K562 (cell line): ENCODE measurements at regions not wholly inside any gene's neighbourhood (a gene's known extent, or its start where the extent isn't known, plus 50 kb on each side); places are given as distances from the start of the nearest gene placed in this dataset.

Experiments
- ATAC-seq: fragments of 200-7000 bp; cut with Tn5 transposase; 3 replicates; pipeline ENCODE4 v1.9.1; 2020; ENCODE audit warnings: moderate library complexity
- BruUV-seq: library from RNA; stranded (reverse); fragments of 400-500 nt; replicated peaks from 2 replicates; lab custom pipeline; 2021; lab: Mats Ljungman, UMichigan
- CTCF ChIA-PET: fragments of 300-600 bp; formaldehyde crosslinking; extraction: SDS; loops from one replicate; lab custom pipeline; 2021; ENCODE audit warnings: low intra/inter-chr PET ratio; lab: Yijun Ruan, JAX
- POLR2A ChIA-PET: fragments of 300-600, 350-650 bp; sonication (Branson Sonifier 250); formaldehyde crosslinking; extraction: SDS; loops from one replicate; lab custom pipeline; 2021; ENCODE audit warnings: antibody characterized with exemption, inconsistent platforms; lab: Yijun Ruan, JAX
- DNase-seq, 4 experiments: peaks; one replicate each; pipeline versions ENCODE4 v3.0.0 to v3.0.0-alpha.2; 2011 to 2018; ENCODE audit warnings: low spot score in 3 of 4, mixed read lengths in 3 of 4; ENCODE audit errors: extremely low read depth in 1 of 4
- FAIRE-seq: peaks from 2 replicates; lab custom pipeline; 2011; peaks lifted over from hg19 to GRCh38; lab: Jason Lieb, UNC
- H2AFZ ChIP-seq: 2 replicates; pipeline ENCODE4 v1.6.0; 2011; ENCODE audit warnings: low read depth, low read length, control low read depth, inconsistent platforms
- H3K27ac ChIP-seq: fragments of 200-600 bp; 3 replicates; pipeline ENCODE4 v1.8.0; 2011; ENCODE audit warnings: low read depth, mild to moderate bottlenecking, control low read depth, inconsistent platforms, low read length, moderate library complexity, mixed read lengths; ENCODE audit errors: extremely low read depth
- H3K27me3 ChIP-seq, 2 experiments: fragments of 300-600 bp in 1 of 2; 2 replicates in 1 of 2; 3 replicates in 1 of 2; pipeline versions ENCODE4 v1.6.0 to v1.8.0; 2011; ENCODE audit warnings: inconsistent platforms in 2 of 2, low read length in 2 of 2, mild to moderate bottlenecking in 1 of 2, mixed read lengths in 1 of 2, moderate library complexity in 1 of 2; ENCODE audit not compliant: control insufficient read depth in 2 of 2, insufficient read depth in 2 of 2
- H3K36me3 ChIP-seq: fragments of 300-600 bp; 3 replicates; pipeline ENCODE4 v1.8.0; 2011; ENCODE audit warnings: mild to moderate bottlenecking, low read length, inconsistent platforms; ENCODE audit not compliant: control insufficient read depth, insufficient read depth
- H3K4me1 ChIP-seq, 2 experiments: fragments of 200-600 bp in 1 of 2; replicated peaks in 1 of 2; 2 replicates in 1 of 2; 3 replicates in 1 of 2; pipeline versions ENCODE4 v1.5.1 to v1.8.0; 2011; ENCODE audit warnings: inconsistent platforms in 2 of 2, low read length in 2 of 2, mild to moderate bottlenecking in 1 of 2, mixed read lengths in 1 of 2, moderate library complexity in 1 of 2; ENCODE audit not compliant: control insufficient read depth in 2 of 2, insufficient read depth in 2 of 2
- H3K4me2 ChIP-seq: 2 replicates; pipeline ENCODE4 v1.6.1; 2011; ENCODE audit warnings: low read length, control low read depth, inconsistent platforms, mixed read lengths; ENCODE audit not compliant: insufficient read depth
- H3K4me3 ChIP-seq: fragments of 200-600 bp; sonication (generic), shearing (Covaris generic); 2 replicates; pipeline ENCODE4 v1.5.1; 2016; ENCODE audit warnings: control low read depth, inconsistent platforms
- H3K79me2 ChIP-seq: fragments of 200-600 bp; 3 replicates; pipeline ENCODE4 v1.8.0; 2011; ENCODE audit warnings: low read length, inconsistent platforms; ENCODE audit not compliant: control insufficient read depth, insufficient read depth
- H3K9ac ChIP-seq, 2 experiments: 2 replicates each; pipeline versions ENCODE4 v1.6.0 to v1.6.1; 2011; ENCODE audit warnings: low read depth in 2 of 2, low read length in 2 of 2, control low read depth in 1 of 2, inconsistent platforms in 1 of 2, mild to moderate bottlenecking in 1 of 2, mixed read lengths in 1 of 2; ENCODE audit not compliant: insufficient read depth in 1 of 2
- H3K9me1 ChIP-seq: one replicate; pipeline ENCODE4 v1.6.0; 2011; ENCODE audit warnings: inconsistent platforms, mild to moderate bottlenecking, low read length, moderate library complexity; ENCODE audit not compliant: control insufficient read depth, insufficient read depth
- H3K9me3 ChIP-seq: replicated peaks from 2 replicates; pipeline ENCODE4 v1.5.1; 2011; ENCODE audit warnings: low read depth, low read length, inconsistent platforms; ENCODE audit not compliant: control insufficient read depth, insufficient read depth
- H4K20me1 ChIP-seq: replicated peaks from 2 replicates; pipeline ENCODE4 v1.6.1; 2011; ENCODE audit warnings: low read length, inconsistent platforms, mixed read lengths; ENCODE audit not compliant: control insufficient read depth, insufficient read depth
- GABPB2 ChIP-seq: fragments of 250-450 bp; sonication (Bioruptor Pico); conservative IDR thresholded peaks from 2 replicates; pipeline ENCODE4 v1.5.1; 2021; ENCODE audit warnings: mild to moderate bottlenecking
- MED1 ChIP-seq: sonication (generic); formaldehyde crosslinking; IDR thresholded peaks from 2 replicates; pipeline ENCODE4 v1.8.1; 2023; ENCODE audit warnings: missing genetic modification reagents, borderline replicate concordance
- MITF ChIP-seq: IDR thresholded peaks from 2 replicates; pipeline ENCODE4 v1.6.1; 2014; ENCODE audit warnings: antibody characterized with exemption
- NR2C2 ChIP-seq, 2 experiments: fragments of 200-800 bp in 1 of 2; sonication (Bioruptor generic) in 1 of 2; sonication (generic) in 1 of 2; formaldehyde crosslinking in 1 of 2; IDR thresholded peaks; 2 replicates each; pipeline versions ENCODE4 v1.6.1 to v1.8.0; 2016 to 2022; ENCODE audit warnings: mild to moderate bottlenecking in 1 of 2, missing compliant biosample characterization in 1 of 2, missing genetic modification characterization in 1 of 2, missing genetic modification reagents in 1 of 2
- POLR2H ChIP-seq: IDR thresholded peaks from 2 replicates; pipeline ENCODE4 v1.6.1; 2016; ENCODE audit warnings: missing genetic modification characterization, low read depth, mild to moderate bottlenecking, control low read depth, missing compliant biosample characterization, moderate library complexity
- SRSF7 ChIP-seq: fragments of 200-400 bp; formaldehyde crosslinking; optimal IDR thresholded peaks from 2 replicates; pipeline ENCODE3; 2017; ENCODE audit warnings: mild to moderate bottlenecking, low read depth, low read length
- ZBTB49 ChIP-seq: sonication (generic); formaldehyde crosslinking; IDR thresholded peaks from 2 replicates; pipeline ENCODE4 v1.8.0; 2022; ENCODE audit warnings: missing genetic modification reagents, mild to moderate bottlenecking, borderline replicate concordance
- ZNF140 ChIP-seq: fragments of 250-450 bp; sonication (Bioruptor Pico); IDR thresholded peaks from 2 replicates; pipeline ENCODE4 v1.8.0; 2021; ENCODE audit warnings: moderate library complexity, mild to moderate bottlenecking, inconsistent platforms
- ZNF592 ChIP-seq: fragments of 450-650 bp; IDR thresholded peaks from 2 replicates; pipeline ENCODE4 v1.6.1; 2017; ENCODE audit warnings: antibody characterized with exemption, mild to moderate bottlenecking
- ZNF668 ChIP-seq: fragments of 250-450 bp; sonication (Bioruptor Pico); IDR thresholded peaks from 2 replicates; pipeline ENCODE4 v1.8.0; 2022; ENCODE audit warnings: mild to moderate bottlenecking, inconsistent platforms
- WGBS: fragments of 100-300 bp; shearing (Covaris generic); methylation state at CpG from one replicate; pipeline ENCODE4 v1.1.6; 2016; ENCODE audit warnings: low coverage, mixed read lengths; ENCODE audit not compliant: insufficient coverage; ENCODE audit errors: missing lambda C conversion rate; 5-methylcytosine and 5-hydroxymethylcytosine counted together
- in situ Hi-C: fragments of 300-500 bp; cut with MboI; formaldehyde crosslinking; loops from 4 replicates; pipeline ENCODE4 v1.15.0; 2018; ENCODE audit warnings: inconsistent platforms, mixed read lengths
- intact Hi-C: fragments of 100-400 bp; cut with micrococcal nuclease; formaldehyde crosslinking; loops from 2 replicates; pipeline ENCODE4 v1.14.2; 2022

- Histone ChIP-seq H3K27me3 (no peaks in the 10 kb centered on the region), H3K4me2 (no peak overlapping the region), H3K79me2 (no peaks in the 10 kb centered on the region), H3K9ac (no peak overlapping the region), H3K27ac (no peak overlapping the region), H3K36me3 (no peaks in the 10 kb centered on the region), H3K9me1 (no peaks in the 10 kb centered on the region), H3K9me3 (no peaks in the 10 kb centered on the region), H3K4me1 (no peaks in the 10 kb centered on the region), H4K20me1 (no peaks in the 10 kb centered on the region), H2AFZ (no peak overlapping the region), H3K4me3 (no peak overlapping the region)
- POLR2A ChIA-PET: no interaction called here
- in situ Hi-C loops (no loop called here), intact Hi-C loops (no loop called here)
- BruUV-seq: no TSS peak
- TF ChIP-seq GABPB2 (no peak), MED1 (CRISPR knock-in tag) (no peak), ZNF592 (no peak), SRSF7 (no peak), ZNF668 (no peak), POLR2H (tag) (no peak), MITF (no peak), ZNF140 (CRISPR knock-in tag) (no peak), NR2C2 (CRISPR knock-in tag; IDR thresholded peaks at IDR 0.05) (no peak), NR2C2 (tag; IDR thresholded peaks at IDR 0.05) (no peak), ZBTB49 (CRISPR knock-in tag) (no peak)
- FAIRE-seq (no peak), ATAC-seq (no peak), DNase-seq (no peak)
- CTCF ChIA-PET: no interaction called here
- 0% methylated on average over 3 of the region's 3 CpGs for WGBS
Observed at GRCh38 chrX:42151808-42152207, 228.5 kb upstream of the CASK start.
